SK-N-SH (cell line): ENCODE measurements at regions not wholly inside any gene's neighbourhood (a gene's known extent, or its start where the extent isn't known, plus 50 kb on each side); places are given as distances from the start of the nearest gene placed in this dataset.
A peak's percentile ranks its signal among the peaks of the same experiment; 100 is the strongest.

Experiments used
- CTCF ChIA-PET: fragments of 300-600, 350-600 bp; formaldehyde crosslinking; extraction: SDS; loops from one replicate; lab custom pipeline; 2021; lab: Yijun Ruan, JAX
- POLR2A ChIA-PET: fragments of 350-600 bp; sonication (Branson Sonifier 250); formaldehyde crosslinking; extraction: SDS; loops from one replicate; lab custom pipeline; 2020; ENCODE audit warnings: antibody characterized with exemption, inconsistent platforms; lab: Yijun Ruan, JAX
- DNase-seq: peaks from one replicate; pipeline ENCODE4 v3.0.0; 2012
- H2AFZ ChIP-seq: fragments of 200-600 bp; sonication (generic); 2 replicates; pipeline ENCODE4 v1.8.1; 2016; ENCODE audit warnings: antibody characterized with exemption, mild to moderate bottlenecking, low read depth
- H3F3A ChIP-seq: fragments of 200-600 bp; sonication (generic); replicated peaks from 2 replicates; pipeline ENCODE3; 2016; ENCODE audit warnings: antibody characterized with exemption, mild to moderate bottlenecking; ENCODE audit not compliant: insufficient read depth
- H3K27ac ChIP-seq, 2 experiments: fragments of 200-500 bp in 1 of 2; fragments of 200-600 bp in 1 of 2; sonication (Bioruptor generic) in 1 of 2; sonication (generic), shearing (Covaris generic) in 1 of 2; 2 replicates each; pipeline versions ENCODE4 v1.5.1 to v1.6.1; 2014 to 2016; ENCODE audit warnings: low read depth in 2 of 2, inconsistent platforms in 1 of 2, low read length in 1 of 2, mild to moderate bottlenecking in 1 of 2, mixed read lengths in 1 of 2
- H3K27me3 ChIP-seq: fragments of 200-600 bp; sonication (generic), shearing (Covaris generic); 2 replicates; pipeline ENCODE4 v1.6.1; 2016; ENCODE audit warnings: mixed run types; ENCODE audit not compliant: insufficient read depth
- H3K36me3 ChIP-seq, 2 experiments: fragments of 200-500 bp in 1 of 2; fragments of 200-600 bp in 1 of 2; sonication (Bioruptor generic) in 1 of 2; sonication (generic) in 1 of 2; replicated peaks in 1 of 2; 2 replicates each; pipeline versions ENCODE3 to v1.5.1; 2014 to 2016; ENCODE audit warnings: low read length in 1 of 2, mild to moderate bottlenecking in 1 of 2; ENCODE audit not compliant: insufficient read depth in 2 of 2, control insufficient read depth in 1 of 2
- H3K4me1 ChIP-seq, 2 experiments: fragments of 200-500 bp in 1 of 2; fragments of 200-600 bp in 1 of 2; sonication (Bioruptor generic) in 1 of 2; sonication (generic), shearing (Covaris generic) in 1 of 2; 2 replicates each; pipeline versions ENCODE4 v1.5.1 to v1.6.1; 2014 to 2016; ENCODE audit warnings: low read depth in 1 of 2, low read length in 1 of 2, mixed run types in 1 of 2; ENCODE audit not compliant: insufficient read depth in 2 of 2, control insufficient read depth in 1 of 2
- H3K4me2 ChIP-seq: fragments of 200-600 bp; sonication (generic), shearing (Covaris generic); 2 replicates; pipeline ENCODE4 v1.6.1; 2017; ENCODE audit warnings: mixed run types
- H3K4me3 ChIP-seq, 2 experiments: fragments of 200-500 bp in 1 of 2; fragments of 200-600 bp in 1 of 2; sonication (Bioruptor generic) in 1 of 2; sonication (generic), shearing (Covaris generic) in 1 of 2; 2 replicates each; pipeline versions ENCODE4 v1.5.1 to v1.8.1; 2014 to 2016; ENCODE audit warnings: low read depth in 2 of 2, inconsistent platforms in 1 of 2, low read length in 1 of 2, mild to moderate bottlenecking in 1 of 2, mixed read lengths in 1 of 2, moderate library complexity in 1 of 2
- H3K79me2 ChIP-seq: fragments of 200-600 bp; sonication (generic); 2 replicates; pipeline ENCODE4 v1.8.1; 2017; ENCODE audit warnings: mild to moderate bottlenecking; ENCODE audit not compliant: insufficient read depth
- H3K9ac ChIP-seq: fragments of 200-600 bp; sonication (generic); 2 replicates; pipeline ENCODE4 v1.6.1; 2017; ENCODE audit warnings: mixed run types
- H3K9me2 ChIP-seq: fragments of 200-600 bp; sonication (generic); 2 replicates; pipeline ENCODE4 v1.6.1; 2017; ENCODE audit warnings: mixed run types
- H3K9me3 ChIP-seq: fragments of 200-600 bp; sonication (generic); 2 replicates; pipeline ENCODE4 v1.6.1; 2017; ENCODE audit warnings: mixed run types, mild to moderate bottlenecking, moderate library complexity
- H4K20me1 ChIP-seq: fragments of 200-600 bp; sonication (generic); 2 replicates; pipeline ENCODE4 v1.6.1; 2017; ENCODE audit warnings: mild to moderate bottlenecking, mixed run types; ENCODE audit not compliant: insufficient read depth
- CHD2 ChIP-seq: fragments of 150-350 bp; IDR thresholded peaks from 2 replicates; pipeline ENCODE4 v1.6.1; 2018; ENCODE audit warnings: low read length; ENCODE audit not compliant: partially characterized antibody
- EZH2phosphoT487 ChIP-seq: fragments of 200-600 bp; sonication (generic); IDR thresholded peaks from 2 replicates; pipeline ENCODE4 v1.6.1; 2017; ENCODE audit warnings: low read depth, mixed run types, mild to moderate bottlenecking, antibody characterized with exemption, moderate library complexity, borderline replicate concordance
- FOSL2 ChIP-seq: IDR thresholded peaks from 2 replicates; pipeline ENCODE4 v1.4.0; 2012; ENCODE audit warnings: low read depth, mild to moderate bottlenecking, moderate library complexity, borderline replicate concordance
- FOXJ3 ChIP-seq: sonication (generic); formaldehyde crosslinking; IDR thresholded peaks from 2 replicates; pipeline ENCODE4 v1.5.1; 2020; ENCODE audit warnings: mild to moderate bottlenecking, missing genetic modification reagents
- GABPA ChIP-seq: IDR thresholded peaks from 2 replicates; pipeline ENCODE4 v1.4.0; 2012; ENCODE audit warnings: low read depth, mild to moderate bottlenecking
- GATA2 ChIP-seq: sonication (generic); formaldehyde crosslinking; IDR thresholded peaks from 2 replicates; pipeline ENCODE4 v1.5.0; 2020; ENCODE audit warnings: mild to moderate bottlenecking, missing genetic modification reagents
- JUND ChIP-seq: IDR thresholded peaks from 2 replicates; pipeline ENCODE4 v1.4.0; 2012
- MXI1 ChIP-seq: IDR thresholded peaks from 2 replicates; pipeline ENCODE4 v1.6.1; 2012; ENCODE audit warnings: mild to moderate bottlenecking, low read depth, low read length, improper control_type of control experiment
- NFIC ChIP-seq: IDR thresholded peaks from 2 replicates; pipeline ENCODE4 v1.4.0; 2012; ENCODE audit warnings: borderline replicate concordance
- PBX3 ChIP-seq: IDR thresholded peaks from 2 replicates; pipeline ENCODE4; 2012
- POLR2AphosphoS5 ChIP-seq: IDR thresholded peaks from 2 replicates; pipeline ENCODE4 v1.6.1; 2012; ENCODE audit warnings: low read depth, low read length
- RAD21 ChIP-seq: IDR thresholded peaks from 2 replicates; pipeline ENCODE4 v1.6.1; 2012; ENCODE audit warnings: mild to moderate bottlenecking, low read length
- RCOR1 ChIP-seq: fragments of 150-350 bp; IDR thresholded peaks from 2 replicates; pipeline ENCODE4 v1.6.1; 2017; ENCODE audit warnings: antibody characterized with exemption, low read length
- RXRA ChIP-seq: IDR thresholded peaks from 2 replicates; pipeline ENCODE4 v1.4.0; 2012; ENCODE audit warnings: low read depth, mild to moderate bottlenecking, borderline replicate concordance
- TAF1 ChIP-seq: IDR thresholded peaks from 2 replicates; pipeline ENCODE4 v1.6.1; 2012; ENCODE audit warnings: low read depth, mild to moderate bottlenecking, low read length, moderate library complexity, borderline replicate concordance
- TEAD4 ChIP-seq: IDR thresholded peaks from 2 replicates; pipeline ENCODE4 v1.4.0; 2012; ENCODE audit warnings: mild to moderate bottlenecking, borderline replicate concordance; ENCODE audit not compliant: insufficient read depth
- USF1 ChIP-seq: IDR thresholded peaks from 2 replicates; pipeline ENCODE4 v1.4.0; 2012; ENCODE audit warnings: low read depth, borderline replicate concordance
- YY1 ChIP-seq: IDR thresholded peaks from 2 replicates; pipeline ENCODE4 v1.4.0; 2012; ENCODE audit warnings: low read depth, mild to moderate bottlenecking
- WGBS: methylation state at CpG from one replicate; pipeline ENCODE4 v1.1.6; 2017; ENCODE audit warnings: low lambda C conversion rate; 5-methylcytosine and 5-hydroxymethylcytosine counted together
- TF ChIP-seq, protein P1 (sequence below): fragments of 150-350 bp; IDR thresholded peaks from 2 replicates; pipeline ENCODE4 v1.6.1; 2016; ENCODE audit warnings: mild to moderate bottlenecking, low read depth, low read length
- TF ChIP-seq, protein P2 (sequence below): fragments of 150-350 bp; IDR thresholded peaks from 2 replicates; pipeline ENCODE4 v1.6.1; 2017; ENCODE audit warnings: antibody characterized with exemption, low read length, low read depth, borderline replicate concordance
- TF ChIP-seq, protein P3 (sequence below): IDR thresholded peaks from 2 replicates; pipeline ENCODE4 v1.4.0; 2012; ENCODE audit warnings: low read depth

DNA sequence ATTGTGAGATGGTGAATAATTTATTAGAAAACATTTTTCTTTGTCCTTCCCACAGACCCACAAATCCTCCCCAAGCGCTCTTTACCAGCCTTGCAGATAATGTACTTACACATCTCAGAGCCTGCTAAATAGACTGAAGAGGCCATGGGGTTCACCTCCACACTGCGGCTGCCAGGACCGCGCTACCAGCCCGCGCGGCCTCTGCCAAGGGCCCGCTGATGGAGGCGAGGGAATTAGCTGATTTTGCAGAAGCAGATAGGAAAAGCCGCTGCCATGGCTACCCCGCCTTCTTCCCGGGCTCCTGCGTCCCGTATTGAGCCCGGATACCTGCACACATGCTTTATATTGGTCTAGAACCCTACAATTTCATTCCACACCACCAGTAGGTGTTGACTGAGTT lies 248.0 kb upstream of the FOXD3 start (continued):
- TF ChIP-seq, protein P1, sequence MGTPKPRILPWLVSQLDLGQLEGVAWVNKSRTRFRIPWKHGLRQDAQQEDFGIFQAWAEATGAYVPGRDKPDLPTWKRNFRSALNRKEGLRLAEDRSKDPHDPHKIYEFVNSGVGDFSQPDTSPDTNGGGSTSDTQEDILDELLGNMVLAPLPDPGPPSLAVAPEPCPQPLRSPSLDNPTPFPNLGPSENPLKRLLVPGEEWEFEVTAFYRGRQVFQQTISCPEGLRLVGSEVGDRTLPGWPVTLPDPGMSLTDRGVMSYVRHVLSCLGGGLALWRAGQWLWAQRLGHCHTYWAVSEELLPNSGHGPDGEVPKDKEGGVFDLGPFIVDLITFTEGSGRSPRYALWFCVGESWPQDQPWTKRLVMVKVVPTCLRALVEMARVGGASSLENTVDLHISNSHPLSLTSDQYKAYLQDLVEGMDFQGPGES = no peak

GRCh38 chr1:63082766-63083165 lies 239.6 kb upstream of the FOXD3 start:
- no peaks in the 10 kb centered on the region for H3K9me3 ChIP-seq
- no peaks in the 10 kb centered on the region for H3K4me1 ChIP-seq
- H3K9me2 ChIP-seq = no peaks in the 10 kb centered on the region
- no peak overlapping the region for H3K4me2 ChIP-seq
- H4K20me1 ChIP-seq = no peaks in the 10 kb centered on the region
- no peaks in the 10 kb centered on the region for H3K36me3 ChIP-seq
- H2AFZ ChIP-seq = no peak overlapping the region
- no peak overlapping the region for H3K4me3 ChIP-seq
- whole genome bisulfite sequencing = 49% methylated on average over 3 of the region's 3 CpGs
- DNase-seq = no peak
- H3K27ac ChIP-seq = no peak overlapping the region
- no peaks in the 10 kb centered on the region for H3F3A ChIP-seq
- ChIA-PET POLR2A (no interaction called here), CTCF (no interaction called here)
- TF ChIP-seq PBX3 (no peak), TAF1 (no peak), USF1 (no peak), FOXJ3 (CRISPR knock-in tag) (no peak), RXRA (no peak)
- H3K79me2 ChIP-seq = no peaks in the 10 kb centered on the region
- no peak overlapping the region for H3K9ac ChIP-seq
- no peaks in the 10 kb centered on the region; the same call in 1 of the 2 replicates for H3K27me3 ChIP-seq

DNA sequence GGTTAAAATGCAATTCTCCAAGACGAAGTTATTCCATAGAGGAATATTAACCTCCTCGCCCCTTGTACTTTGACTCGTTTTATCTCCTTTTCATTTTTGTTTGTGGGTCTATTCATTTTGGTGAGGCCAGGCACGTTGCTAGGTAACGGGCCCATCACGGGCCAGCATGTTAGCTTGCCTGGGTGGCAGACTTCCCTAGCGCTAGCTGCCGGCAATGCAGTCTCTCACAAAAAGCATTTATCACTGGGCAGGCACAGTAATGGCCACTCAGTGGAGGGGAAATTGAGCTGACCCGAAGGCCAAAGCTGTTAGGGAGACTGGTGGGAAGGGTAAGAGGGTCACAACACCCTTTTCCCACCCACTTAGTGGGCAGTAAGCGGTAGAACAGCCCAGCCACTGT lies 234.4 kb upstream of the FOXD3 start:
- DNase-seq = peak; percentile 71
- Histone ChIP-seq H3K9ac (no peak overlapping the region), H3K9me2 (no peaks in the 10 kb centered on the region), H3K4me2 (no peak overlapping the region), H4K20me1 (no peaks in the 10 kb centered on the region), H3F3A (no peaks in the 10 kb centered on the region), H3K27ac (no peak overlapping the region; a peak in 1 of 4 replicates), H3K27me3 (no peaks in the 10 kb centered on the region; the same call in 1 of the 2 replicates), H3K9me3 (no peaks in the 10 kb centered on the region), H3K4me1 (peaks cover 0 to 4% of the 10 kb centered on the region in 2 experiments; a peak in 1 of 4 replicates), H3K36me3 (no peaks in the 10 kb centered on the region), H2AFZ (no peak overlapping the region), H3K4me3 (no peak overlapping the region), H3K79me2 (no peaks in the 10 kb centered on the region)
- ChIA-PET POLR2A (no interaction called here), CTCF (interaction anchor here (0.7 to 1.2 kb wide), 4 partner anchors 9 to 1592 kb away, joined by 3 to 8 read pairs (median 3); no protein-coding TSS in a partner anchor)
- WGBS = 32% methylated on average over 10 of the region's 10 CpGs
- TF ChIP-seq FOXJ3 (CRISPR knock-in tag) (no peak), FOSL2 (no peak), POLR2AphosphoS5 (no peak), GABPA (no peak), NFIC (no peak), RXRA (no peak), RAD21 (peak; percentile 31), TEAD4 (no peak), CHD2 (no peak), GATA2 (CRISPR knock-in tag) (no peak), RCOR1 (no peak), TAF1 (no peak), JUND (no peak), MXI1 (0 out of 2 replicates have a peak, but pooled peaks have one; percentile 26), YY1 (no peak), EZH2phosphoT487 (no peak)
- TF ChIP-seq, protein P2, sequence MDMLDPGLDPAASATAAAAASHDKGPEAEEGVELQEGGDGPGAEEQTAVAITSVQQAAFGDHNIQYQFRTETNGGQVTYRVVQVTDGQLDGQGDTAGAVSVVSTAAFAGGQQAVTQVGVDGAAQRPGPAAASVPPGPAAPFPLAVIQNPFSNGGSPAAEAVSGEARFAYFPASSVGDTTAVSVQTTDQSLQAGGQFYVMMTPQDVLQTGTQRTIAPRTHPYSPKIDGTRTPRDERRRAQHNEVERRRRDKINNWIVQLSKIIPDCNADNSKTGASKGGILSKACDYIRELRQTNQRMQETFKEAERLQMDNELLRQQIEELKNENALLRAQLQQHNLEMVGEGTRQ = no peak
- TF ChIP-seq, protein P3, sequence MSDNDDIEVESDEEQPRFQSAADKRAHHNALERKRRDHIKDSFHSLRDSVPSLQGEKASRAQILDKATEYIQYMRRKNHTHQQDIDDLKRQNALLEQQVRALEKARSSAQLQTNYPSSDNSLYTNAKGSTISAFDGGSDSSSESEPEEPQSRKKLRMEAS = no peak
